ENCODE measurements at regions not wholly inside any gene's neighbourhood (a gene's known extent, or its start where the extent isn't known, plus 50 kb on each side); places are given as distances from the start of the nearest gene placed in this dataset.

- TF ChIP-seq CTCF (IDR thresholded peaks at IDR 0.05 in 4 of 5, conservative IDR thresholded peaks at IDR 0.05 in 1 of 5), result no peak
- in situ Hi-C loops (cut with MboI; ENCODE audit: low sequenced_read_pairs in 4 of 4), result no loop called here
- DNase-seq, result no peak
- H3K36me3 ChIP-seq, result no peaks in the 10 kb centered on the region
- no peak overlapping the region for H3K4me3 ChIP-seq
- H3K27me3 ChIP-seq, result no peaks in the 10 kb centered on the region
- H3K27ac ChIP-seq, result no peak overlapping the region
- no peaks in the 10 kb centered on the region for H3K9me3 ChIP-seq
- ATAC-seq, result no peak
- intact Hi-C loops (cut with DNase I; ENCODE audit: low total_unique reads), result no loop called here
- no peaks in the 10 kb centered on the region for H3K4me1 ChIP-seq
Observed at GRCh38 chr5:104088876-104089778, 526.5 kb upstream of the NUDT12 start.

- in situ Hi-C loops (cut with MboI; ENCODE audit: low sequenced_read_pairs in 4 of 4) (no loop called here), intact Hi-C loops (cut with DNase I; ENCODE audit: low total_unique reads) (no loop called here)
- Histone ChIP-seq H3K9me3 (no peaks in the 10 kb centered on the region), H3K4me3 (no peak overlapping the region), H3K27ac (no peak overlapping the region), H3K4me1 (no peaks in the 10 kb centered on the region), H3K27me3 (no peaks in the 10 kb centered on the region), H3K36me3 (no peaks in the 10 kb centered on the region)
- TF ChIP-seq POLR2A (IDR thresholded peaks at IDR 0.05) (no peak), CTCF (IDR thresholded peaks at IDR 0.05 in 4 of 5, conservative IDR thresholded peaks at IDR 0.05 in 1 of 5) (no peak)
- no peak for DNase-seq
- no peak for ATAC-seq
Observed at GRCh38 chr5:104084896-104085295, 522.3 kb upstream of the NUDT12 start.

- no peak for ATAC-seq
- no peaks in the 10 kb centered on the region for H3K4me1 ChIP-seq
- H3K27me3 ChIP-seq, result no peaks in the 10 kb centered on the region
- no peak overlapping the region for H3K4me3 ChIP-seq
- H3K9me3 ChIP-seq, result no peaks in the 10 kb centered on the region
- intact Hi-C loops (cut with DNase I; ENCODE audit: low total_unique reads), result no loop called here
- H3K36me3 ChIP-seq, result no peaks in the 10 kb centered on the region
- no peak for TF ChIP-seq CTCF (IDR thresholded peaks at IDR 0.05 in 4 of 5, conservative IDR thresholded peaks at IDR 0.05 in 1 of 5)
- in situ Hi-C loops (cut with MboI; ENCODE audit: low sequenced_read_pairs in 4 of 4), result no loop called here
- no peak overlapping the region for H3K27ac ChIP-seq
- no peak for DNase-seq
Observed at GRCh38 chr5:104082754-104083153, 520.2 kb upstream of the NUDT12 start.

- Histone ChIP-seq H3K27me3 (no peaks in the 10 kb centered on the region), H3K36me3 (no peaks in the 10 kb centered on the region), H3K9me3 (no peaks in the 10 kb centered on the region), H3K4me3 (no peak overlapping the region), H3K27ac (no peak overlapping the region), H3K4me1 (no peaks in the 10 kb centered on the region)
- ATAC-seq (no peak), DNase-seq (no peak)
- no peak for TF ChIP-seq POLR2A (IDR thresholded peaks at IDR 0.05)
- TF ChIP-seq CTCF (IDR thresholded peaks at IDR 0.05 in 4 of 5, conservative IDR thresholded peaks at IDR 0.05 in 1 of 5), result no peak
- intact Hi-C loops (cut with DNase I; ENCODE audit: low total_unique reads), result no loop called here
- in situ Hi-C loops (cut with MboI; ENCODE audit: low sequenced_read_pairs in 4 of 4), result no loop called here
Observed at GRCh38 chr5:104081232-104081631, 518.6 kb upstream of the NUDT12 start.
